ENCODE measurements at regions not wholly inside any gene's neighbourhood (a gene's known extent, or its start where the extent isn't known, plus 50 kb on each side); places are given as distances from the start of the nearest gene placed in this dataset.
"Not testable (repeated sequence)": the region's sequence is repeated elsewhere in the genome, so short reads cannot be mapped to it uniquely, and the experiment has no call there.

DNA sequence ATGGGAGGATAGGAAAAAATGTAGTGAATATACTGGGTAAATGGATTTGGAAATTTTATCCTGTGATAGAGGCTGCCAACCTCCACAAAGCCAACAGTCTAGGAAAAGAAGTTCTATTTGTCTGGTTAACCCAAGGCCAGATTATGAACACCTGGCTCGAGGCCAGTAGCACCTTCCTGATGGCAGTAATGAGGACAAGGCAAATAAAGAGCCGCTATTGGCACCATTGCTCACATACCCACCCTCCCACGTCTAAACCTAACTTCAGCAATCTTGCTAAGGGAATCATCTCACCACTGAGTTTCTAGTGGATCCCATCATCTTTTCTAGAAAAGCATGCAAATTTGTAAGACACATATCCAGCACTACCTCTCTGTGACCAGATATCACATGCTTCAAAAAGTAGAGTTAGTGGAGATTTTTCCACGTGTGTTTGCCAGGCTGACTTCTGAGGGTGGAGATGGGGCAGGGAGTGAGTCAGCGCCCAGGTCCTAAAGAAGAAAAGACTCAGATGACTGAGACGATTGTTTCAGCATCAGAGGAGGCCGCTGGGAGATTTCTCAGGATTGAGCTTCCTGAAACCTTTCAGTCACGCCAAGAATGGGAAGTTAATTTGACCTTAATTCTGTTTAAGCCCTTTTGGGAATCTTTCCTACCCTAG is 362.9 kb downstream of the EMP1 start:
- DNase-seq, result no peak

DNA sequence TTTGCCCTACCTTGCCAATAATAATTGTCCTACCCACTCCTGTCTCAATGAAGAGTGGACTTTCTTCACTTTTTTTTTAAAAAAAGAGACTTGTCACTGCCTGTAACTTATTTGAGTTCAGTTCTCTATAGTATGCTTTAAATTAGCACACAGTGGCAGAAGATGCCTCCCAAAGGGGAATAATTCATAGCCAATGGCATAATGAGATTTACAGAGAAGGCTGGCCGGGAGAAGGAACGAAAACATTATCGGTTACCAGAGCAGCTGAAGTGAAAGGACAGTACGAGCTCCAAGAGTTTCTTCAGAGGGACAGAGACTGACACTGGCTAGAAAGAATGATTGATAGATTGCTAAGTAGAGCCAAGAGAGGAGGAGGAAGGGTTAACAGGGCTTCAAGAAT is 356.3 kb downstream of the EMP1 start:
- DNase-seq, result no peak

DNA sequence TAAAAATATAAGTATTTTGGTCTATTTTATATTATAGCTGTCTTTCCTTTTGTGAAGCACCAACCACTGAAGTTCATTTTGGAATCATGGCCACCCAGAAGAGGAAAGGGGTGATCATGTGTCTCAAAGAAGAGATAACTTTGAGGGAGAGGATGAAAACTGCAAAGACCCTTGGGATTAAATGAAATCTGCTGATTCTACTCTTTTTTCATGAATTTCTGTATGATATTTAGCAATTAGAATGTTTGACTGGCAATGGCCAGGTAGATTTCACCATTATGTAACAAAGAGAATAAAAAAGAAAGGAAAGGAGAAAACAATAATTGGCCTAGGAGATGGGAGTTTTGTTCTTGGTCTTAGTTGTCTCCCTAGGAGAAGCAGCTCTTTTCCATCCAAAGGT is 350.8 kb downstream of the EMP1 start:
- DNase-seq, result no peak

DNA sequence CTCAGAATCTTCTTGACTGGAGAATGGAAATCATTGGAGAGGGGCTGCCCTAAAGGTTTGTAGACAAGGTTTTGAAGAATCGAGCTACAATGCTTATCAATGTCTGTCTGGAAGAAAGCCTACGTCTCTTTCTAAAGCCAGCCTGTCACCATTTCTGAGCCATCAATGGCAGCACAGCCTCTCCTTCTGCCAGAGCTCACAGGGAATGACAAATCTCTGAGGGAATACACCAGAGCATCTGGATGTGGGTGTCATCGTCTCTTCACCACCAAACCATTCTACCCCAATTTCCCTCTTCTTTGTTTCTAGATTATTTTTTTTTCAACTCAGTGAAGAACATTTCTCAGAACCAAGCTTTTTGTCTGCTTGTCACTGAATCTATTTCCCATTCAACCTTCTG is 349.7 kb downstream of the EMP1 start:
- DNase-seq, result no peak

DNA sequence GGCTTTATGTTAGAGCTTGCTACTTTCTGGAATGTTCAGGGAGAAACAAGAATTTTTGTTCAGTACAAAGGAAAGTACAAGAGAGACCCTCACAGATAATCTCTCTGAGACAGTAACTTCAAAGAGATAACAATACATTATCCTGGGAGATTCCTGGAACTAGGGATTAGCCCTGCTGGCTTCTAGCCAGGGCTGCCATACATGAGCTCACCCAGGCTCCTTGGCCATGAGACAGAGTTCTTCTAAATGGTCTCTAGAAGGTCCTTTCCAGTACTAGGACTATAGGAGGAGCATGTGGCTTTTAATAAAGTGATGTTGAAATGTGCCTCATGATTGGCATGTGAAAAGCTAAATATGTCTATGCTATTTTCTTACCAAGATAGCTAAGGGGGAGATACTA is 342.5 kb downstream of the EMP1 start:
- no peak for DNase-seq

DNA sequence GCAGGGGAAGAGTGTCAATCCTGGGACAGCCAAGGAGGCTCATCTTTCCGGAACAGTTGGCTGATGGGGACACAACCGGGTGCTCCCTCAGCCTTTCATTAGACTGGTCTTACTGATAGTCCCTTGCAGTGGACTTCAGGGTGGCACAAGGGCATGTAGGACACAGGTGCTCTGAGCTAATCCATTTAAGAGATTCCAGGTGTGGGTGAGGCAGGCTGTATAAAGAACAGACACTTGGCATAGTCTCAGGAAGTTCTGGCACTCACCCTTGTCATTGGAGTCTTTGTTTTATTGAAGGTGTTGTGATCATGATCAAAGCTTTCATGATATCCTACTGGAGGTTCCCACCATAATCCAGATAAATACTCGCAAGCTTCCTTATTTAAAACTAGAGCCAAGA is 341.6 kb downstream of the EMP1 start:
- DNase-seq, result no peak

DNA sequence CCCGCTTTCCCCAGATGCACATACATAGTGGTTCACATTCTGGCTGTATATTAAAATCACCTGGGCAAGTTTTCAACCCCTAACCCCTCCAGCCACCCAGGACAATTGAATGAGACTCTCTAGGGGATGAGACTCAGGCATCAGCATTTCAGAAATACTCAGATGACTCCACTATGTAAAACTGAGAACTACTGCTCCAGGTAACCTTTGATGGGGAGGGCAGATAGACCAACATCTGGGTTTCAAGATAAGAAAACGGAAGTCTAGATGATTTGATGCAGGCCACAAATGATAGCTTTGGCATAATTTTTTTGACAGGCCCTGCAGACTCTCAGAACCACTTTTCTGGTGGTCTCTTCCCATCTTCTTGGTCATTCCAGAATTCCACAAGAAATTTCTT is 341.1 kb downstream of the EMP1 start:
- DNase-seq, result no peak

DNA sequence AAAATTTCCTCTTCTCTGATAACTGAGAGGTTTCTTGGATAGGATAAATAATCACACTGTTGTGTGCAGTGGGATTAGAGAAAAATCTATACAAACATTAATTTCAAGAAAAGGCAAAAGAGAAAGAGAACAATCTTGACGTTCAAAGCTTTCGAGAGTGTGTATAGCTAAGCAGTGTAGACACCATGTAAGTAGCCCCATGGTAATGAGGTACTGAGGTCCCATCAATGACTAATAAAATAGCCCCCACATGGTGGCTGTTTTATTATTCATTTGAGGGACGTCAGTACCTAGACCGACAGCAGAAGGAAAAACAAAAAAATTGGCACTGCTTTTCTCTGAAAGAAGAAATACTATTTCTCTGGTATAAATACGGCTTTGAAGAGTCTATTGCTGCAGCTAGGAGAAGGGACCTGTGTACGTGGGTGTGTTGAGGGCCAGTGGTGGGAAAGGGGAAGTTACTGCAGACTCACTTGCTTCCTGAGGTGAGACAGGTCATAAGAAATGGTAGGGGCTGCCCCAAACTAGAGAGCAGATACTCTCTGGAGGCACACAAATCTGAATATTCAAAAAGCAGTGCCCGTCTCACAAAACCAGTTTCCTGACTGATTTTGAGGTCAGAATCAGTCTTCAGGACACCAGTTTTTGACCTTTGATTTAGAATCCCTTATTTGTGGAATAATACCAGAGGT is 339.8 kb downstream of the EMP1 start:
- DNase-seq, result no peak

DNA sequence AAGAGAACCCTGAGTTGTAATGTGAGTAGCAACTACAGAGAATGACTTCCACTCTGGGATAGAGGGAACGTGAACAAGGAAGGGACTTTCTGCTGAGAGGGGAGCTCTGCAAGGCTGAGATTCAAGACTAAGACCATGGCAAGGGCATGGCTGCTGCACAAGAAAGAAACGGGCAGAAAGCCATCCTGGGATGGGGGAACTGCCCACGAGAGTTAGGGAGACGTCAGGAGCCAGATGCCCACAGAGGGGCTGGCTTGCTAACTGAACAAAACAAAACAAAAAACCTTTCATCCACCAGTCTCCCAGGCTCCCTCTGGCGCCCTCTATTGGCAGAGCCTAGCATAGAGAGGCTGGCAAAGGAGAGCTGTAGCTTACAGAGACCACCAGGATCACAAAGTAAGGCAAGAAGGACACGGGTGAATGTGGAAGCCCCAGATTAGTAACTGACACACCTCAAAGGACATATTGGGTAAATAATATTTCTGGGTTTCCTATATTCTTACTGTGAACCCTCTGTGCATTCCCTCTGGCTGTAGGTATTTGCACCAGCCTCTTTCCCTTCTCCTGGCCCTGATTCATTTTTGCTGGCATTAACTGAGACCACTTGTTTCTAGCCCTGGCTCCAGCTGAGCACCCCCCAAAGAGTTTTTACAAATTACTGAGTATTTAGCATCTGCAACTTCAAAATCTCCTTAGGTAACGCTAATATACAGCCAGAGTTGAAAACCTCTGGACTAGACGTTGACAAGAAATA is 338.3 kb downstream of the EMP1 start:
- peak; percentile 52 for DNase-seq

DNA sequence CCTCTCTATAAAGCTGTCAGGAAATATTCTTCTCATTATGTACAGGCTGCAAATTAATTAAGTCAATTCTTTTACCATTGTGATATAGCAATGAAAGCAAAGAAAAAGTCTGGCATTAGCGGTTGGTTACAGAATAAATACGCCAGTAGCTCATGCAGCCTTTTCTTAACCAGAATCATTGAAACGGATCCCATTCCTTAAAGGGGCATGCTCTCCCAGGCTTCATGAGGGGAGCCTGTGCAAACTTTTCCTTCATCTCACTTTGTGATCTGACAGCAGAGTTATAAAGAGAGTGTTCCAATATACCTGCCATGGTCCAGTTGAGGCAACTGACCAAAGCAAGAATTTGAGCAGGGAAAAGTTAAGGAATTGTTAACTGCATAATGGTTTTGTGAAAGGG is 337.7 kb downstream of the EMP1 start:
- DNase-seq, result no peak

DNA sequence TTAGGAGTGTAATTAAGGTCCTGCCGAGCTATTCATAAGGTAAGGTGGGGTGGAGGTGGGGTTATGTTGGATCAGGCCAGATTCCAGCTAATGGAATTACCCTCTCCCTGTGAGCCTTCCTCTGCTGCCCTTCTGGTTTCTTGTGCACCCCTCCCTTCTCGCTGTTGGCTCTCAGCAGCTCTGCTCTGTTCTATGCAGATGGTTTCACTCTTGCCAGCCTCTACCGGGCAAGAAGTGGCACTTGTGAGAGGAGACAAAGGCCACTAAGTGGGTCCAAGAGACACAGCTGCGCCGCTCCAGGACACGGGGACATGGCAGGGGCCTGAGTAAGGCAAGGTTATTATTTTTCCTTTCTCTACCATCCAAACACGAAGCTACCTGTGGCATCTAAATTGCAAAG is 334.4 kb downstream of the EMP1 start:
- no peak for DNase-seq

DNA sequence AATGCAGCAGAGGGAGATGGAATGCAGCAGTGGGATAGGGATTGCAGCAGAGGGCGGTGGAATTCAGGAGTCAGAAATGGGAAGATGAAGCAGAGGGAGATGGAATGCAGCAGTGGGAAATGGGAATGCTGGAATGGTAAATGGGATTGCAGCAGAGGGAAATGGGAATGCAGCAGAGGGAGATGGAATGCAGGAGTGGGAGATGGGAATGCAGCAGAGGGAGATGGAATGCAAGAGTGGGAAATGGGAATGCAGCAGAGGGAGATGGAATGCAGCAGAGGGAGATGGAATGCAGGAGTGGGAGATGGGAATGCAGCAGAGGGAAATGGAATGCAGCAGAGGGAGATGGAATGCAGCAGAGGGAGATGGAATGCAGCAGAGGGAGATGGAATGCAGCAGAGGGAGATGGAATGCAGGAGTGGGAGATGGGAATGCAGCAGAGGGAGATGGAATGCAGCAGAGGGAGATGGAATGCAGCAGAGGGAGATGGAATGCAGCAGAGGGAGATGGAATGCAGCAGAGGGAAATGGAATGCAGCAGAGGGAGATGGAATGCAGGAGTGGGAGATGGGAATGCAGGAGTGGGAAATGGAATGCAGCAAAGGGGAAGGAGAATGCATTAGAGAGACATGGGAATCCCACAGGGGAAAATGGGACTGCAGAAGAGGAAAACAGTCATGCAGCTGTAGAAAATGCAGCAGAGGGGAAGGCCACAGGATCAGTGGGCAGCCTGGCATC is 329.8 kb downstream of the EMP1 start:
- not testable (repeated sequence) for DNase-seq

DNA sequence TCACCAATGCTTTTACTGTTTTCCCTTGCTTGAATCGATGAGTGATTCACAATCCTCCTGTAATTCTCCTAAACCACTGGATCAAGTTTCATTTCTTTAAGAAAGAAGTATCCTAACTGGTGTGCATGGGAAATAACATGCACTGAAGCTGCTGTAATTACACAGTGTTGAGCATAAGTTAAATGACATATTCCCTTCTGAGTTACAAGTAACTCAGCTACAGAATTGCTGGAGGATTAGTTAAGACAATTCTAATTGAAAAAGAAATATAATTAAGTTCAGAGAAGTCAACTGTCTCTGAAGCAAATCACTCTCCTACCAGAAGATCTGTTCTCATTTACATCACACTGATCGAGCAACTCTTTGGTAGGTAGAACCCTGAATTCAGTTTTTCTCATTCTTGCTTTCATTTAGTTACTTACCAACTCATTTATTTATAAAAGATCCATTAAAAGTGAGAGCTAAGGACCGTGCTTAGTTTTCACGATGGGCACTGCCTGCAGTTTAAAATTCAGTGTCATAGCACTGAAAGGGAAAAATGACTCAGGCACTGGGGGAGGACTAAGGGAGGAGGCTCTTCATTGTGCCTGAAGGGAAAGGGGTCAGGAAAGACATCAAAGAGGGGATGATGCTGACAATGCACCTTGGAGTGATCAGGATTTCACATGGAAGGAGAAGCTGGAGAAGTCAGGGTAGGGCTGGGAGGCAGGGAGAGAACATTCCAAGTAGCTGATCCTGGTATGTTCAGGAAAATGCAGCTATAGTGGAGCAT is 327.2 kb downstream of the EMP1 start:
- DNase-seq, result no peak

DNA sequence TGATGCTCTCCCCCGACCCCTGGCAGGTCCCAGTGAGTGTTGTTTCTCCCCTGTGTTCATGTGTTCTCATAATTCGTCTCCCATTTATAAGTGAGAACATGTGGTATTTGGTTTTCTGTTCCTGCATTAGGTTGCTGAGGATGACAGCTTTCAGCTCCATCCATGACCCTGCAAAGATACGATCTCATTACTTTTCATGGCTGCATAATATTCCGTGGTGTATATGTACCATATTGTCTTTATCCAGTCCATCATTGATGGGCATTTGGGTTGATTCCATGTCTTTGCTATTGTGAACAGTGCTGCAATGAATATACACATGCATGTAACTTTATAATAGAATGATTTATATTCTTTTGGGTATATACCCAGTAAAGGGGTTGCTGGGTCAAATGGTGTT is 321.5 kb downstream of the EMP1 start:
- not testable (repeated sequence) for DNase-seq

DNA sequence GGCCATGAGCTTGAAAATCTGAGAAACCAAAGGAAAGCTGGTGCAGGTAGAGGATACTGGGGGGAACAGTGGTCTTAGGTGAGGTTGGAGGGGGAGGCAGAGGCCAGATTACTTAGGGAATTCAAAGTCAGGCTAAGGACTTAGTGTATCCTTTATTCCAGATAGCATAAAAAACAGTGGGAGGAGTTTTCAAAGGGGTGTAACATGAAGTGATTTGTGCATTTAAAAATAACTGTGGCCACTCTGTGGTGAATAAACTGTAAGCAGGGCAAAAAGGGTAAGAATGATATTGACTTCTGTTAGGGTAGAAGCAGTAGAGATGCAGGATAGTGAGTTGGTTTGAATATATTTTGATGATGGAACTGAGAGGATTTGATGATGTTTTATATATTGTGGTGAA is 313.2 kb downstream of the EMP1 start:
- no peak for DNase-seq

DNA sequence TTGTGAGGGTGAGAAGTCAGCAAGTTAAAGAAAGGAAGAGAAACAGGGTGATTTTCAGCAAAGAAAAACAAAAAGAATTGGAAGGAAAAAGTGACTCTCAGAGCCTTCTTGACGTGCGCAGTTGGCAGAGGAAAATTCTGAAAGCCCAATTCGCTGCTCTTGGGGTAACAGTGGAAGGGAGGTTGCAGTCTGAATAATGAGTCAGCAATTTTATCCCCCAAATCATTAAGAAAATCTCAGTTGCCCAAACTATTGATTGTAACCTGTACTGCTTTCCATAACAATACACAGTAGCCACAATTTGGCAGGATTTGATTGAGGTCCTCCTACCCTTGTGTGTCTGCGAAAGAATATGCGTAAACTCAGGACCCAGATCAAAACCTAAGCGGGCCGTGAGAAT is 309.1 kb downstream of the EMP1 start:
- no peak for DNase-seq

DNA sequence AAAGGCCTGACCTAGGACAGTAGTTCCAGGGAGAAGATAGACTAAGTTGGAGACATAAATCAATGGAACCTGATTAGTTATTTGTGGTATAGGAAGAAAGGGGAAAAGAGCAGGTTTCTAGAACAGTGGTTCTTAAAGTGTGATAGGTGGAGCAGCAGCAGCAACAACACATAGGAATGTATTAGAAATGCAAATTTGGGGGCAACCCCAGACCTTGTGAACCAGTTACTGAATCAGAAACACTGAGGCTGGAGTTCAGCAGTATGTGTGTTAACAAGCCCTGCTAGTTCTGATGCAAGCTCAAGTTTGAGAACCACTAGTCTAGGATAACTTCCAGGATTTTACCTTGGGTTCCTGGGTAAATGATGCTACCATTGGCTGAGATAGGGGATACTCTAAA is 308.7 kb downstream of the EMP1 start:
- DNase-seq, result no peak

DNA sequence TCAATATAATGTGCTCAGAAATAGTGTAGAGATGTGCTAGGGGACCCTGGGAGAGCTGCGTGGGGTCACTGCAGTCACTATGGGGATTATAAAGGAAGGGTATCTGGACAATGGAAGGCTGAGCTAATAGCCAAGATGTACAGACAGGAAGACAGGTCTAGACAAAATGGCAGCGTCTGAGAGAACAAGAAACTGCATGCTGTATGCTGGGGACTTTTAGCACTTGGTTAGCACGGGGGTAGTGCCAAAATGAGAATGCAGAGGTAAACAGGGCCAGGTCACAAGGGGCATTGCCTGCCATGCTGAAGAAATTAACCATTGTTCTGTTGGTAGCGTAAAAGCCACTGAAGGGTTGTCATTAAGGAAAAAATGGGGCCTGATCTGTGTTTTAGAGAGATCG is 308.2 kb downstream of the EMP1 start:
- DNase-seq, result no peak

DNA sequence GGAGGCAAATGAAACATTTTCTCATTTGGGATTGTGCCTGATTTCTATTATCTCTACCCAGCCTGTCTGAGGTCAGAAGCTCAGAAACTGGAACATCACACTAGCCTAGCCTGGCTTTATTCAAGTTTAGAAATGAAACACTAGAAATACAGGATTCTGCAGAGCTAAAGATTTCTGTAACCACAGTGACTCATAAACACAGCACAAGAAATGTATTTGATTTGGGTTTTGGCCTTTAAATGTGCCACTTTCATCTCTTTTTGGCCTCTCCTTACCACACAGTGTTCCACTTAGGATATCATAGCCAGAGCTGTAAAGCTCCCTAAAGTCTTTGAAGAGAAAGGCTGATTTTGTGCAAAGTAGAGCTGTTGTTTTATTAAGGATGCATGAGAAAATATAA is 307.5 kb downstream of the EMP1 start:
- no peak for DNase-seq

DNA sequence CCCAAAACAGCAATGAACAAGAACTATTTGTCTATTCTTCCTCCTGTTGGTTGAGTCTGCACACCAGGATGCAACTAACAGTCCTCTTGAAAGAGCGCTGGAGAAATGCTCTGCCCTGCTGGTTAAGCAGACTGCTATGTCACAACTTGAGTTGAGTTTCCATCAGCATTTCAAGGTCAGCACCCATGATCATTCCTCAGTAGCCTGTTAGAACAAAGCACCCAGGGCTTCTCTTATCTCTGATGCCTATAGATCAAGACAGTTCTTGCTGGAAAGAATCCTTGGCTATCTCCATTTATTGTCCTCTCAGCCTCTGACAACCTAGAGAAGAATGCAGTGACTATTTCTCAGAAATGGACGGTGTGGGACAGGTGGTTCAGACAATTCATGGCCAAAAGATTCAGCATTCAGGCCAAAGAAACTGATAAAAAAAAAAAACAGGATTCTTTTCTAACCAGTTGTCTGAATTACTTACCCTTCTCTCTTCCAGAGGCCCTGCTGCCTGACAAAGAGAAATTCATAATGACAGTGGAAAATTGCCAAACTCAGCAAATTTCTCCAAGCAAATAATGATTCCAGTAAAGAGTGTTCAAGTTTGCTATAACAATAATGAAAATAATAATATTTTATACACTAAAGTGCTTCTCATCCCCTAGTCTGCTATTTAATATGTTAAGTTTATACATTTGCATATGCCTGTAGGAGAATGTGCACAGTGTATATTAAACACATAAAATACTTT is 306.7 kb downstream of the EMP1 start:
- no peak for DNase-seq

DNA sequence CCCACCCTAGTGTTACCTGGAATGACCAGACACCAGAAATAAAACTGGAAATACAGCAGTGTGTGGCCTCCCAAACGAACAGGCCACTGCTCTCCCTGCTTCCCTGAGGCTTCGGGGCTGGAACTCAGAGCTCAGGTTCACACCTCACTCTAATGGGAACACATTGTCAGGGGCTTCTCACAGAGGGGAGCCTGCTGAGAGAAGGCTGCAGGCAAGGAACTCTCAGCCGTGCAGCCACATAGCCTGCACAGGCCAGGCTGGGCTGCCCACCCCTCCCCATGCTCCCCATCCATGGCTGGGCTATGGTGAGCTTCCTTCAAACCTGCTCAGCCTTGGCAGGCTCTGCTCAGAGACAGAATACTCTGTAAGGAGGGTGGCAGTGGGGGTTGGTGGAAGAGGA is 302.5 kb downstream of the EMP1 start:
- no peak for DNase-seq

DNA sequence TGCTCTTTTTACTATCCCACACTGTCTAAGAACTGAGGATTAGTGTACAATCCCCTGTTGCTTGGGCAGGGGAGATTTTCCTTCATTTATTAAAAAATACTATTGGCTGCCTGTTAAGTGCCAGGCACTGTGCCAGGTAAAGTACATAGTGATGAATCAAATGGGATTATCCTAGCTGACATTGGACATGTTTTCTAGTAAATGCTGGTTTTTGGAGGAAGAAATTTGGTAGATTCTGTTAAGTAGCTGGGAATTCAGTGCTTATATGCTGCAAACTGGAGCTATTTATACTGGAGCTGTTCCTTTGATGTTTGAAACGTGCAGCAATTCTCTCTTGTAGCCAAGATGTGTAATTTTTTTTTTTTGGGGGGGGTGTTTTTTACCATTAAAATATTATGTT is 299.6 kb downstream of the EMP1 start:
- no peak for DNase-seq

All from hindlimb muscle (tissue), 1 donor.